Body of pancreas (tissue), 4 donors: ENCODE measurements at regions not wholly inside any gene's neighbourhood (a gene's known extent, or its start where the extent isn't known, plus 50 kb on each side); places are given as distances from the start of the nearest gene placed in this dataset.

Source experiments
- CTCF ChIP-seq, 7 experiments: fragments of 450-650 bp in 4 of 7; fragments of 200-600 bp in 3 of 7; sonication (generic) in 3 of 7; IDR thresholded peaks; one replicate each; pipeline ENCODE4 v1.5.1; 2016 to 2019; ENCODE audit warnings: antibody characterized with exemption in 7 of 7
- POLR2A ChIP-seq, 3 donors: fragments of 450-650 bp; IDR thresholded peaks; one replicate each; pipeline ENCODE4 v1.6.1; 2016; ENCODE audit warnings: antibody characterized with exemption in 3 of 3, mild to moderate bottlenecking in 2 of 3

GRCh38 chr11:29318134-29318845, 698.5 kb downstream of the KCNA4 start:
- TF ChIP-seq CTCF (IDR thresholded peaks at IDR 0.05) (no peak), POLR2A (IDR thresholded peaks at IDR 0.05) (no peak)
